Parathyroid adenoma (tissue), 2 donors: ENCODE measurements at regions not wholly inside any gene's neighbourhood (a gene's known extent, or its start where the extent isn't known, plus 50 kb on each side); places are given as distances from the start of the nearest gene placed in this dataset.

Experiments used
- H2AFZ ChIP-seq: fragments of 300-600 bp; sonication (generic); one replicate; pipeline ENCODE4 v1.7.0; 2017; ENCODE audit warnings: antibody characterized with exemption, mild to moderate bottlenecking
- H3K27ac ChIP-seq: fragments of 300-600 bp; sonication (generic); one replicate; pipeline ENCODE4 v1.7.0; 2017
- H3K27me3 ChIP-seq: fragments of 300-600 bp; sonication (generic); one replicate; pipeline ENCODE4 v1.7.0; 2017; ENCODE audit warnings: low read length; ENCODE audit not compliant: control insufficient read depth, insufficient read depth
- H3K36me3 ChIP-seq: fragments of 300-600 bp; sonication (generic); one replicate; pipeline ENCODE4 v1.7.0; 2017; ENCODE audit warnings: low read length; ENCODE audit not compliant: control insufficient read depth, insufficient read depth
- H3K4me1 ChIP-seq: fragments of 300-600 bp; sonication (generic); one replicate; pipeline ENCODE4 v1.7.0; 2017; ENCODE audit warnings: control low read depth
- H3K4me2 ChIP-seq: fragments of 300-600 bp; sonication (generic); one replicate; pipeline ENCODE4 v1.7.0; 2017; ENCODE audit warnings: low read length
- H3K4me3 ChIP-seq: fragments of 300-600 bp; sonication (generic); one replicate; pipeline ENCODE4 v1.7.0; 2017; ENCODE audit warnings: low read depth, low read length
- H3K79me2 ChIP-seq: fragments of 300-600 bp; sonication (generic); one replicate; pipeline ENCODE4 v1.7.0; 2017; ENCODE audit warnings: control low read depth
- H3K9ac ChIP-seq: fragments of 300-600 bp; sonication (generic); one replicate; pipeline ENCODE4 v1.7.0; 2017; ENCODE audit warnings: mild to moderate bottlenecking
- H3K9me3 ChIP-seq: fragments of 300-600 bp; sonication (generic); one replicate; pipeline ENCODE4 v1.7.0; 2017; ENCODE audit warnings: low read length; ENCODE audit not compliant: control insufficient read depth
- CTCF ChIP-seq: fragments of 300-600 bp; sonication (generic); IDR thresholded peaks from one replicate; pipeline ENCODE4 v1.7.0; 2017; ENCODE audit warnings: antibody characterized with exemption, mild to moderate bottlenecking
- donor health status: primary hyperparathyroidism.

- H3K9me3 ChIP-seq, result no peaks in the 10 kb centered on the region
- no peak overlapping the region for H3K4me3 ChIP-seq
- no peaks in the 10 kb centered on the region for H3K79me2 ChIP-seq
- TF ChIP-seq CTCF, result no peak
- H3K4me1 ChIP-seq, result no peaks in the 10 kb centered on the region
- no peak overlapping the region for H2AFZ ChIP-seq
- H3K4me2 ChIP-seq, result no peak overlapping the region
- H3K27ac ChIP-seq, result no peak overlapping the region
- H3K27me3 ChIP-seq, result no peaks in the 10 kb centered on the region
- H3K9ac ChIP-seq, result no peak overlapping the region
- H3K36me3 ChIP-seq, result no peaks in the 10 kb centered on the region
Observed at GRCh38 chr5:97560599-97560993, 377.5 kb upstream of the RIOK2 start.

- no peak overlapping the region for H2AFZ ChIP-seq
- no peak overlapping the region for H3K27ac ChIP-seq
- no peak overlapping the region for H3K9ac ChIP-seq
- no peaks in the 10 kb centered on the region for H3K27me3 ChIP-seq
- no peaks in the 10 kb centered on the region for H3K79me2 ChIP-seq
- H3K4me2 ChIP-seq, result no peak overlapping the region
- H3K36me3 ChIP-seq, result no peaks in the 10 kb centered on the region
- H3K9me3 ChIP-seq, result peaks cover 3% of the 10 kb centered on the region
- TF ChIP-seq CTCF, result no peak
- H3K4me1 ChIP-seq, result no peaks in the 10 kb centered on the region
- no peak overlapping the region for H3K4me3 ChIP-seq
Observed at GRCh38 chr5:97563050-97563657, 380.1 kb upstream of the RIOK2 start.

GRCh38 chr5:97568382-97568781, 385.3 kb upstream of the RIOK2 start:
- no peak overlapping the region for H3K9ac ChIP-seq
- no peaks in the 10 kb centered on the region for H3K36me3 ChIP-seq
- TF ChIP-seq CTCF, result no peak
- peaks cover 3% of the 10 kb centered on the region for H3K9me3 ChIP-seq
- H3K4me1 ChIP-seq, result no peaks in the 10 kb centered on the region
- H2AFZ ChIP-seq, result no peak overlapping the region
- no peak overlapping the region for H3K4me3 ChIP-seq
- H3K27ac ChIP-seq, result no peak overlapping the region
- no peaks in the 10 kb centered on the region for H3K27me3 ChIP-seq
- H3K79me2 ChIP-seq, result no peaks in the 10 kb centered on the region
- no peak overlapping the region for H3K4me2 ChIP-seq

- peaks cover 3% of the 10 kb centered on the region for H3K9me3 ChIP-seq
- H3K79me2 ChIP-seq, result no peaks in the 10 kb centered on the region
- H3K27ac ChIP-seq, result no peak overlapping the region
- H3K36me3 ChIP-seq, result no peaks in the 10 kb centered on the region
- H2AFZ ChIP-seq, result no peak overlapping the region
- no peak overlapping the region for H3K4me3 ChIP-seq
- no peak for TF ChIP-seq CTCF
- no peaks in the 10 kb centered on the region for H3K27me3 ChIP-seq
- H3K4me1 ChIP-seq, result no peaks in the 10 kb centered on the region
- H3K4me2 ChIP-seq, result no peak overlapping the region
- no peak overlapping the region for H3K9ac ChIP-seq
Observed at GRCh38 chr5:97570242-97570641, 387.2 kb upstream of the RIOK2 start.

- Histone ChIP-seq H3K9me3 (no peaks in the 10 kb centered on the region), H3K36me3 (no peaks in the 10 kb centered on the region), H3K4me3 (no peak overlapping the region), H3K4me1 (no peaks in the 10 kb centered on the region), H3K4me2 (no peak overlapping the region), H3K79me2 (no peaks in the 10 kb centered on the region), H3K27ac (no peak overlapping the region), H3K27me3 (no peaks in the 10 kb centered on the region), H2AFZ (no peak overlapping the region), H3K9ac (no peak overlapping the region)
- TF ChIP-seq CTCF, result no peak
Observed at GRCh38 chr5:97575322-97575721, 392.3 kb upstream of the RIOK2 start.
